ENCODE measurements at regions not wholly inside any gene's neighbourhood (a gene's known extent, or its start where the extent isn't known, plus 50 kb on each side); places are given as distances from the start of the nearest gene placed in this dataset.

DNA sequence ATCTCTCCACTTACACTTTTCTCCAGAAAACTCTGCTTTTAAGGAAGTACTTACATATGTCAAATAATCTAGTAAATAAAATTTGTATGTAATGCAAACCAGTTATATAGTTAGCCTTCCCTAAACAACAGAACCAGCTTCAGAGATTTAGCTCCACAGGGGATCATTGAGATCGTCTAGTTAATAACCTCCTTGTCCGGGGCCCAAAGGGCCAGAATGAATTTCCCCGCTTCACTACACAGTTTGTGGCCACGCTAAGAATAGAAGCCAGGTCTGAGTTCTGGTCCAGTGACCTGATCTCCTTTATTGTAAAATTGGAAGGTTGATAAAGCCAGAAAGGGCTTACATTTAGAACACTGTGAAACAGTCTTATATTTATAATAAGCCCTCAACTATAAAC, 245.2 kb downstream of the TPBG start:
- Mint-ChIP-seq H3K27ac (no peak overlapping the region), H3K9me3 (peaks cover 4% of the 10 kb centered on the region), H3K4me1 (no peaks in the 10 kb centered on the region), H3K4me3 (no peak overlapping the region), H3K27me3 (no peaks in the 10 kb centered on the region), H3K36me3 (ENCODE audit: low read depth) (no peaks in the 10 kb centered on the region)
- DNase-seq (no peak), ATAC-seq (ENCODE audit: low read depth) (no peak)
- TF ChIP-seq, protein P1, sequence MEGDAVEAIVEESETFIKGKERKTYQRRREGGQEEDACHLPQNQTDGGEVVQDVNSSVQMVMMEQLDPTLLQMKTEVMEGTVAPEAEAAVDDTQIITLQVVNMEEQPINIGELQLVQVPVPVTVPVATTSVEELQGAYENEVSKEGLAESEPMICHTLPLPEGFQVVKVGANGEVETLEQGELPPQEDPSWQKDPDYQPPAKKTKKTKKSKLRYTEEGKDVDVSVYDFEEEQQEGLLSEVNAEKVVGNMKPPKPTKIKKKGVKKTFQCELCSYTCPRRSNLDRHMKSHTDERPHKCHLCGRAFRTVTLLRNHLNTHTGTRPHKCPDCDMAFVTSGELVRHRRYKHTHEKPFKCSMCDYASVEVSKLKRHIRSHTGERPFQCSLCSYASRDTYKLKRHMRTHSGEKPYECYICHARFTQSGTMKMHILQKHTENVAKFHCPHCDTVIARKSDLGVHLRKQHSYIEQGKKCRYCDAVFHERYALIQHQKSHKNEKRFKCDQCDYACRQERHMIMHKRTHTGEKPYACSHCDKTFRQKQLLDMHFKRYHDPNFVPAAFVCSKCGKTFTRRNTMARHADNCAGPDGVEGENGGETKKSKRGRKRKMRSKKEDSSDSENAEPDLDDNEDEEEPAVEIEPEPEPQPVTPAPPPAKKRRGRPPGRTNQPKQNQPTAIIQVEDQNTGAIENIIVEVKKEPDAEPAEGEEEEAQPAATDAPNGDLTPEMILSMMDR (IDR thresholded peaks at IDR 0.05): no peak
- ChIA-PET POLR2A (no interaction called here), CTCF (no interaction called here)
- intact Hi-C loops (cut with micrococcal nuclease): no loop called here

DNA sequence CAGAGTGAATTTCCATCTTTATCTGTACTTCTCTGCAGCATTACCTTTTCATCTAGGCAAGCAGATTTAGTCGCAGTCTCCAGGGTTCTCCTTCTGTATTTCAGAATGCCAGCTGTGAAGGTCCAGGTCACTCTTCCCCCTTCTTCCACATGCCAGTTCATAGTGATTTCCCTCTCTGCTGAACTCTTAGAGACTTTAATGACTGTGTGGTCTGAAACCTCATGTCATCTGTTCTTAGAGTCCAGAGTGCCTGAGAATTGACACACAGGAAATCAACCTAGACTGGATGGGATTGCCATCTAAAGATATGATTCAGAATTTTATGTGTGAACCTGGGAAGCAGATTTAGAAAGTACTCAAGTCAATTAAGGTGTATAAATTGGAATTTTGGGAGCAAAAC, 248.1 kb downstream of the TPBG start:
- Mint-ChIP-seq H3K36me3 (ENCODE audit: low read depth) (no peaks in the 10 kb centered on the region), H3K27ac (no peak overlapping the region), H3K4me1 (no peaks in the 10 kb centered on the region), H3K9me3 (peaks cover 4% of the 10 kb centered on the region), H3K4me3 (no peak overlapping the region), H3K27me3 (no peaks in the 10 kb centered on the region)
- ChIA-PET POLR2A (no interaction called here), CTCF (no interaction called here)
- intact Hi-C loops (cut with micrococcal nuclease): no loop called here
- TF ChIP-seq, protein P1 (IDR thresholded peaks at IDR 0.05): no peak
- ATAC-seq (ENCODE audit: low read depth) (no peak), DNase-seq (no peak)

GRCh38 chr6:82612475-82613039, 248.9 kb downstream of the TPBG start:
- intact Hi-C loops (cut with micrococcal nuclease): no loop called here
- DNase-seq (no peak), ATAC-seq (ENCODE audit: low read depth) (no peak)
- H3K36me3 Mint-ChIP-seq (ENCODE audit: low read depth): no peaks in the 10 kb centered on the region
- no peak overlapping the region for H3K27ac Mint-ChIP-seq
- ChIA-PET POLR2A (no interaction called here), CTCF (no interaction called here)
- H3K27me3 Mint-ChIP-seq: no peaks in the 10 kb centered on the region
- peaks cover 2% of the 10 kb centered on the region for H3K9me3 Mint-ChIP-seq
- H3K4me3 Mint-ChIP-seq: no peak overlapping the region
- TF ChIP-seq, protein P1 (IDR thresholded peaks at IDR 0.05): no peak
- H3K4me1 Mint-ChIP-seq: no peaks in the 10 kb centered on the region

DNA sequence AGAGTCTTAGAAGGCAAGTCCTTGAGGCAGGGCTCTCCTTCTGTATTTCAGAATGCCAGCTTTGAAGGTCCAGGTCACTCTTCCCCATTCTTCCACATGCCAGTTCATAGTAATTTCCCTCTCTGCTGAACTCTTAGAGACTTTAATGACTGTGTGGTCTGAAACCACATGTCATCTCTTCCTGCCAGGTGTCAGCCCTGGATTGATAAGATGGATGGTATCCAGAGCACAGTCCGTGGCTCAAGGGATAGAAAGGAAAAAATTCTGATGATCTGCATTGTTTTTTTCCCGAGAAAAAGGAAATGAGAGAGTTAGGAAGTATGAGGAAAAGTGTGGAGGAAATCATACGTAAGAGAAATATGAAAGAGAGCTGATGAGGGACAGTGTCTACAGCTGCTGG, 250.9 kb downstream of the TPBG start:
- intact Hi-C loops (cut with micrococcal nuclease): no loop called here
- Mint-ChIP-seq H3K9me3 (no peaks in the 10 kb centered on the region), H3K27ac (no peak overlapping the region), H3K27me3 (no peaks in the 10 kb centered on the region), H3K4me1 (no peaks in the 10 kb centered on the region), H3K36me3 (ENCODE audit: low read depth) (no peaks in the 10 kb centered on the region), H3K4me3 (no peak overlapping the region)
- TF ChIP-seq, protein P1 (IDR thresholded peaks at IDR 0.05): no peak
- DNase-seq (no peak), ATAC-seq (ENCODE audit: low read depth) (no peak)
- CTCF ChIA-PET: no interaction called here
- POLR2A ChIA-PET: no interaction called here

GRCh38 chr6:82616386-82617028, 252.9 kb downstream of the TPBG start:
- Mint-ChIP-seq H3K36me3 (ENCODE audit: low read depth) (no peaks in the 10 kb centered on the region), H3K9me3 (no peaks in the 10 kb centered on the region), H3K27ac (no peak overlapping the region), H3K4me1 (no peaks in the 10 kb centered on the region), H3K27me3 (no peaks in the 10 kb centered on the region), H3K4me3 (no peak overlapping the region)
- ChIA-PET POLR2A (no interaction called here), CTCF (no interaction called here)
- ATAC-seq (ENCODE audit: low read depth) (no peak), DNase-seq (no peak)
- TF ChIP-seq, protein P1 (IDR thresholded peaks at IDR 0.05): no peak
- intact Hi-C loops (cut with micrococcal nuclease): no loop called here

Measured in activated B cell treated with CpG ODN at 0.5 μM for 24 hours (primary cell).